Activated CD8-positive, alpha-beta memory T cell treated with anti-CD3 and anti-CD28 coated beads, Interleukin-2, amount 10 ng/mL, durations not matched to agents 7 days and 5 days (primary cell): ENCODE measurements at regions not wholly inside any gene's neighbourhood (a gene's known extent, or its start where the extent isn't known, plus 50 kb on each side); places are given as distances from the start of the nearest gene placed in this dataset.

ENCODE experiments used
- ATAC-seq: fragments of 150-1000 bp; cut with Tn5 transposase; one replicate; pipeline ENCODE4 v1.10.0; 2021; ENCODE audit warnings: moderate library complexity
- CTCF ChIA-PET: fragments of 350-600 bp; sonication (Branson Sonifier 250); formaldehyde crosslinking; loops from one replicate; lab custom pipeline; 2021; ENCODE audit warnings: antibody characterized with exemption; lab: Charles Lee
- DNase-seq: peaks from one replicate; pipeline ENCODE4 v3.0.0-alpha.2; 2020
- H3K27ac Mint-ChIP-seq: one replicate; pipeline ENCODE4 v1.8.0; 2021; ENCODE audit warnings: mild to moderate bottlenecking, mixed read lengths
- H3K27me3 Mint-ChIP-seq: one replicate; pipeline ENCODE4 v1.8.0; 2021; ENCODE audit warnings: mixed read lengths
- H3K36me3 Mint-ChIP-seq: one replicate; pipeline ENCODE4 v1.8.0; 2021; ENCODE audit warnings: mild to moderate bottlenecking, mixed read lengths
- H3K4me1 Mint-ChIP-seq: one replicate; pipeline ENCODE4 v1.8.0; 2021; ENCODE audit warnings: mixed read lengths
- H3K4me3 Mint-ChIP-seq: one replicate; pipeline ENCODE4 v1.8.0; 2021; ENCODE audit warnings: mild to moderate bottlenecking, moderate library complexity, mixed read lengths
- H3K9me3 Mint-ChIP-seq: one replicate; pipeline ENCODE4 v1.8.0; 2022; ENCODE audit warnings: low read depth, mixed read lengths

DNA sequence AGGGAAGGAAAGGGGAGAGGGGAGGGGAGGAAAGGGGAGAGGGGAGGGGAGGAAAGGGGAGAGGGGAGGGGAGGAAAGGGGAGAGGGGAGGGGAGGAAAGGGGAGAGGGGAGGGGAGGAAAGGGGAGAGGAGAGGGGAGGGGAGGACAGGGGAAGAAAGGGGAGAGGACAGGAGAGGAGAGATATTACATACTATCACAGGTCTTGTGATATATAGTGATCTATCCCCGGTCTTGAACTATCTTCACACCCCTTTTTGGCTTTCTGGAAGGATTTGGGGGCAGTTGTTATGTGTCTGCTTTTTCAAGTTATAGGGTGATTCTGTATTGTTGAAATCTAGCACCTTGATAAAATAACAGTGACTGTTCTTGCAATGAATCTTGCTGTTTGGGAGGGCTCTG lies 92.1 kb upstream of the ID2 start:
- ATAC-seq: no peak
- H3K4me1 Mint-ChIP-seq: peaks cover 31% of the 10 kb centered on the region
- no peaks in the 10 kb centered on the region for H3K36me3 Mint-ChIP-seq
- no peak overlapping the region for H3K27ac Mint-ChIP-seq
- H3K9me3 Mint-ChIP-seq: no peaks in the 10 kb centered on the region
- DNase-seq: no peak
- no peak overlapping the region for H3K4me3 Mint-ChIP-seq
- H3K27me3 Mint-ChIP-seq: peaks cover 39% of the 10 kb centered on the region
- CTCF ChIA-PET: no interaction called here

DNA sequence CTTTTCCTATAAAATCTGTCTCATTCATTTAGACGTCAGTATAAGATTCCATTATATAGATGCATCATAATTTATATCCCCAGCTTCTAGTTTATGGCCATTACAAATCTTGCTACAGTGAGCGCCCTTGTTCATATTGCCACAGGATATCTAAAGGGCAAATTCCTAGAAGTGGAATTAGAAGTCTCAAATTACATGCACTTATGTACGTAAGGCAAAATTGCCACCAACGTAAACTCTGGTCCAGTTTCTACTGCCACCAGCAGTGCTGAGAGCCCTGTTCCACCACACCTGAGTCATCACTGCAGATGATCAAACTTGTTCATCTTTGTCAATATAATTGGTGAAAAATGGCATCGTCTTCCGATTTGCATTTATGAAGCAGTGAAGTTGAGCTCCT lies 90.9 kb upstream of the ID2 start:
- CTCF ChIA-PET: no interaction called here
- H3K4me1 Mint-ChIP-seq: peaks cover 24% of the 10 kb centered on the region
- no peak for DNase-seq
- no peak overlapping the region for H3K4me3 Mint-ChIP-seq
- peaks cover 39% of the 10 kb centered on the region for H3K27me3 Mint-ChIP-seq
- ATAC-seq: no peak
- no peaks in the 10 kb centered on the region for H3K36me3 Mint-ChIP-seq
- H3K9me3 Mint-ChIP-seq: no peaks in the 10 kb centered on the region
- H3K27ac Mint-ChIP-seq: no peak overlapping the region

DNA sequence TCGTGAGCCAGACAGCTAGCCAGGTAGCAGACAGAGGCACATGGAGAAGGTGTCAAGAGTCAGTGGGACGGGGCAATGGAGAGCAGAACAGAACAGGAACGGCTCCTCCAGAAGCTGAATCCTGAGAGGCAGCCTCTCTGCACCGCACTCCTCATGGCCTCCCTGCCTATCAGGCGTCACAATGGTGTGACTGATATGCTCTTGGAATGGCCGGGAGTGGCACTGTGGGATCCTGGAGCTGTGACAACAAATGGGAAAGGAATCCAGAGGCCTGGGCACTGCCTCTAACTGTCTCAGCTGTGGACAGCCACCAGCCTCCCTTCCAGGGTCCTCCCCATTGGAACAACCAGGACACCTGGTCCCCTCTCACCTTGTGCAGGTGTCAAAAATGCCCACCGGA lies 89.1 kb upstream of the ID2 start:
- peaks cover 13% of the 10 kb centered on the region for H3K4me1 Mint-ChIP-seq
- H3K9me3 Mint-ChIP-seq: no peaks in the 10 kb centered on the region
- H3K4me3 Mint-ChIP-seq: no peak overlapping the region
- no peak for ATAC-seq
- CTCF ChIA-PET: no interaction called here
- no peak overlapping the region for H3K27ac Mint-ChIP-seq
- H3K27me3 Mint-ChIP-seq: peaks cover 36% of the 10 kb centered on the region
- H3K36me3 Mint-ChIP-seq: no peaks in the 10 kb centered on the region
- DNase-seq: no peak

DNA sequence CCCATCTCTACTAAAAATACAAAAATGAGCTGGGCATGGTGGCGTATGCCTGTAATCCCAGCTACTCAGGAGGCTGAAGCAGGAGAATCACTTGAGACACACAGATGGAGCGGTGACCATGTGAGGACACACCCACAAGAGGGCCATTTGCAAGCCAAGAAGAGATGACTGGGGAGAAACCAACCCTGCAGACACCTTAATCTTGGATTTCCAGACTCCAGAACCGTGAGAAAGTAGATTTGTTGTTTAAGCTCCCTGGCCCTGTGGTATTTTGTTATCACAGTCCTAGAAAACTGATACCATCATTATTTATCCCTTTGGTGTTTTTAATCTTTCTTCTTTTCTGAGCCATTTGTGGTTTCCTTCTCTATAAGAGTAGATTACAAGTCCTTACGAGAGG lies 88.6 kb upstream of the ID2 start:
- Mint-ChIP-seq H3K4me1 (peaks cover 8% of the 10 kb centered on the region), H3K9me3 (no peaks in the 10 kb centered on the region), H3K4me3 (no peak overlapping the region), H3K27ac (no peak overlapping the region), H3K27me3 (peaks cover 35% of the 10 kb centered on the region), H3K36me3 (no peaks in the 10 kb centered on the region)
- ATAC-seq (no peak), DNase-seq (no peak)
- CTCF ChIA-PET: no interaction called here

DNA sequence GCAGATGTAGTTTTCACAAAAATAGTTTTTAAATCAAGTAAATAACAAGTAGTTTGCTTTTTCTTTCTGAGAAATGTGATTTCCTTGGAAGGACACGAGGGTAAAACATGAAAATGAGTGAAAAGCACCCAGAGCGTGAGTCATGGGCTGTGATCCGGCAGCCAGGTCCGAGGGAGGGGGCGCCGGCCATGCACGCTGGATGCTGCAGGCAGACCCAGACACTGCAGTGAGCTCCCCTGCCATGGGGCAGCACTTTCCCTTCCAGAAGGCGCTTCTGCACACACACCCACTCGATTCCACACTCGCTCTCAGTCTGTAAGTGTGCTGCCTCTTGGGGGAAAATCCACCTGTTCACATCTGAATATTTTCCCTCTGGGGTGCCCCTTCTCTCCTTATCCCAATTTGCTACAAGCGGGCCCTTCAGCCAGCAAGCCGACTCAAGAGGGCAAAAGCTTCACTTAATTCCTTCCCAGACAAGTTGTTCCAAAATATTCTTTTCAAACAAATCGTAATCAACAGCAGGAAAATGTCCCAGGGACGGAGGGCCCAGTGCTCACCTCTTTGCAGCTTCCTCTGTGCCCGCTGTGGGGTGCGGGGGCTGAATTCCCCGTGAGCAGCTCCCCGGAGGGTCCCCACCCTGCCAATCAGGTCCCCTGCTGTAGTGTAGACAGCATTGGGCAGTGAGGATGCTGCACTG lies 87.0 kb upstream of the ID2 start:
- Mint-ChIP-seq H3K9me3 (no peaks in the 10 kb centered on the region), H3K27me3 (peaks cover 28% of the 10 kb centered on the region), H3K36me3 (no peaks in the 10 kb centered on the region), H3K4me1 (no peaks in the 10 kb centered on the region), H3K4me3 (no peak overlapping the region), H3K27ac (no peak overlapping the region)
- DNase-seq: no peak
- CTCF ChIA-PET: interaction anchor here (0.9 kb wide), 1 partner anchor 10 kb away, joined by 3 read pairs; no protein-coding TSS in a partner anchor
- no peak for ATAC-seq

DNA sequence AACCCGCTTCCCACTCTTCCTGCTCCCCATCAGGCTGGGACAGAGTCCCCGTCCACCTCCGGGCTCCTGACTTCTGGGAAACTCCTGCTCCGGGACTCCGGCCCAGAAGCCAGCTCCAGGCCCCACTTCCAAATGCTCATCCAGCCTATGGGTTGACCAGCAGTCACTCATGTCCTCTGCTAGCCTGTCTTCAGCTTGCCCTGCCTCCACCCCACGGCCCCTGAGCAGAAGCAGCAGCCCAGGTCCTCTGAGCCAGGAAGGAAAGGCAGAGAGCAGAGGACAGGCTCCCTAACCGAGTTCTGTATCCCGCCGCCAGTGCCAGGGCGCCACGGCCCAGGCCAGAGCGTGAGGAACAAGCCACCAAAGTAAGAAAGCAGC lies 86.4 kb upstream of the ID2 start:
- Mint-ChIP-seq H3K27me3 (peaks cover 24% of the 10 kb centered on the region), H3K9me3 (no peaks in the 10 kb centered on the region), H3K27ac (no peak overlapping the region), H3K4me3 (no peak overlapping the region), H3K4me1 (no peaks in the 10 kb centered on the region), H3K36me3 (no peaks in the 10 kb centered on the region)
- CTCF ChIA-PET: no interaction called here
- ATAC-seq (no peak), DNase-seq (no peak)

DNA sequence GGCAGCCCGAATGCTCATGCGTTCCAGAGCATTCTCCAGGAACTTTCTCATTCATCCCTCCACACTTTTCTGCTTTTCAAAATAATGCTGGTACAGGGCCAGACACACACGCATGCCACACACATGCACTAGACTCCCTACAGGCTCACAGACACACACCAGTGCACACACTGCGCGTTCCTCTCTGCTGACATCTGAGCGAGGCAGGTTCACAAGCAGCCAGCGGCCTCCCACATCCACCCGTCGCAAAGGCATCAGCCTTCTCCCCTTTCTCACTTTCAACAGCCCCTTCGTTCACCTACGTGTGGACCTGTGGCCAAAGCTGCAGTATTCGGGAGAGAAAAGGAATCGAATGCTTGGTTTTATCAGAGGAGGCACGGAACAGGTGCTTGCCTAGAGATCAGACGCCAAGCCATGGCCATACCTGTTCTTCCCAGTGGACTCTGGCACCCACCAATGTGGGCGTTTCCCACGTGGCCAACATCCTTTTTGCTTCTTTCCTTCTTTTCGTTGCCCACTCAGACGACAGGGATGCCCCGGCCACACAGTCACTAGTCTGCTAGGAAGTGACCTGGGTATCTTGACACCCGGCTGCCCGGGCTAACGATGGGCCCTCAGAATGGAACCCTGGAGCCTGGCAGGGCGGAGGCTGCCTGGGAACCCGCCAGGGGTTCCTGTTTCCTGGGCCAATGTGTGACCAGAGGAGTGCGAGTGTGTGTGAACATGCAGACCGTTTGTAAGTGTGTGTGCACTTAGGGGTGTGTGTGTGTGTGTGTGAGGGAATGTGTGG lies 85.8 kb upstream of the ID2 start:
- Mint-ChIP-seq H3K4me3 (no peak overlapping the region), H3K36me3 (no peaks in the 10 kb centered on the region), H3K9me3 (no peaks in the 10 kb centered on the region), H3K27me3 (peaks cover 20% of the 10 kb centered on the region), H3K4me1 (no peaks in the 10 kb centered on the region), H3K27ac (no peak overlapping the region)
- DNase-seq: no peak
- no peak for ATAC-seq
- CTCF ChIA-PET: no interaction called here

DNA sequence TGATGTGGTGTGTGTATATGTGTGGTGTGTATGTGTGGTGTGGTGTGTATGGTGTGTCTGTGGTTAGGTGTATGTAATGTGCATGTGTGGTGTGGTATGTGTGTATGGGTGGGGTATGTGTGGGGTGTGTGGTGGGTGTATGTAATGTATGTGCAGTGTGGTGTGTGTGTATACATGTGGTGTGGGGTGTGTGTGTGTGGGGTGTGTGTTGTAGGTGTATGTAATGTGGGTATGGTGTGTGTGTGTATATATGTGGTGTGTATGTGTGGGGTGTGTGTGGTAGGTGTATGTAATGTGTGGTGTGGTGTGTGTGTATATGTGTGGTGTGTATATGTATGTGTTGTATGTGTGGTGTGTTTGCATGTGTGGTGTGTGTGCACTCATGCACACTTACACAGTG lies 84.8 kb upstream of the ID2 start:
- Mint-ChIP-seq H3K9me3 (no peaks in the 10 kb centered on the region), H3K4me3 (no peak overlapping the region), H3K27me3 (peaks cover 10% of the 10 kb centered on the region), H3K27ac (no peak overlapping the region), H3K4me1 (no peaks in the 10 kb centered on the region), H3K36me3 (no peaks in the 10 kb centered on the region)
- DNase-seq (no peak), ATAC-seq (no peak)
- CTCF ChIA-PET: no interaction called here

DNA sequence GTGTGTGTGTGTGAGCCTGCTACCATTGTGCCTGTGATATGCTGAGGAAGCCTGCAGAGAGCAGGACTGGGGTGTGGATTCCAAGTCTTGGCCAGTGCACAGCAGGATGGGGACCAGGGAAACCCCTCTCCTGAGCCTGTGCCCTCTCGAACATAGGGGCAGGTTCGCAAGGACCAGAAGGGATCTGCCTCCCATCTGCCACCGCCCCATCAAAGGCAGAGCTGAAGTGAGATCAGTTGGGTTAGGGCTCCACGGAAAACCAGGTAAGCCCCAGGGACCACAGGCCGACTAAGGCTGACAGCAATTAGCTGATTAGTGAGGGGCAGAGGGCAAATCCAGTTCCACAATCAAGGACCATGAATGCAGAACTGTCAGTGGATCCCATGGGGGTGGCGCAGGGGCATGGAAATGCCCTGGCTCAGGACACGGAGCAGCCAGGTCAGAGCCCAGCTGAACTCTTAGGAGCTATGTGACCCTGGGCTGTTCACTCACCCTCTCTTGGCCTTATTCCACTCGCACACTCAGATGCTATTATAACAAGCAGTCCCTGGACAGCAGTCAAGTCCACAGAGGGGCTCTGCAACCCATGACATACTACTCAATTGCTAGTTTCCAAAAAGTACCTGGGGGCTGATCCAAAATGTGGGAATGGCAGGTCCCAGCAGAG lies 84.2 kb upstream of the ID2 start:
- H3K9me3 Mint-ChIP-seq: no peaks in the 10 kb centered on the region

DNA sequence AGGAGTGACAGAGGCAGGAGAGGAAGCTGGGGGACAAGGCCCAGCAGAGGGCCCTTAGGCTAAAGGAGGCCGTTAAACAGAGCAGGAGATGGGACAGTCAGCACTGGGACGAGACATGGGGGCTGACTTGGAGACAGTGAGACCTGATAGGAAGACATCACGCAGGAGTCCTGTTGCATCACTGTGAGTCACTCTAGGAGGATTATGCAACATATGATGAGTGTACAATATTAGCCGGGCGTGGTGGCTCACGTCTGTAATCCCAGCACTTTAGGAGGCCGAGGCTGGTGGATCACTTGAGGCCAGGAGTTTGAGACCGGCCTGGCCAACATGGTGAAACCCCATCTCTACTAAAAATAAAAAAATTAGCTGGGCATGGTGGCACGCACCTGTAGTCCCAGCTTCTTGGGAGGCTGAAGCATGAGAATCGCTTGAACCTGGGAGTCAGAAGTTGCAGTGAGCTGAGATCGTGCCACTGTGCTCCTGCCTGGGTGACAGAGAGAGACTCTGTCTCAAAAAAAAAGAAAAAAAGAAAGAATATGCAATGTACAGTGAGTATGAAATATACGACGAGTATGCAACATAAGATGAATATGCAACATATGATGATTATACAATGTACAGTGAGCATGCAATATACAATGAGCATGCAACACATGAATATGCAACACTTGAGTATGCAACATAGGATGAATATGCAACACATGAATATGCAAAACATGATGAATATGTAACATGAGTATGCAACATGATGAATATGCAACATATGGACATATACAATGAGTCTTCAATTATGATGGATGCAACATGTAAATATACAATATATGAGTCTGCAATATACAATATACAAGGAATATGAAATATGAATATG lies 83.3 kb upstream of the ID2 start:
- no peaks in the 10 kb centered on the region for H3K36me3 Mint-ChIP-seq
- peaks cover 5% of the 10 kb centered on the region for H3K27me3 Mint-ChIP-seq
- no peak overlapping the region for H3K27ac Mint-ChIP-seq
- CTCF ChIA-PET: no interaction called here
- H3K4me1 Mint-ChIP-seq: no peaks in the 10 kb centered on the region
- H3K4me3 Mint-ChIP-seq: no peak overlapping the region
- H3K9me3 Mint-ChIP-seq: no peaks in the 10 kb centered on the region
- ATAC-seq: no peak
- no peak for DNase-seq

More for the DNA sequence above, 84.2 kb upstream of the ID2 start:
- Mint-ChIP-seq H3K4me1 (no peaks in the 10 kb centered on the region), H3K27me3 (peaks cover 5% of the 10 kb centered on the region), H3K4me3 (no peak overlapping the region), H3K36me3 (no peaks in the 10 kb centered on the region), H3K27ac (no peak overlapping the region)
- ATAC-seq (no peak), DNase-seq (no peak)
- CTCF ChIA-PET: no interaction called here

DNA sequence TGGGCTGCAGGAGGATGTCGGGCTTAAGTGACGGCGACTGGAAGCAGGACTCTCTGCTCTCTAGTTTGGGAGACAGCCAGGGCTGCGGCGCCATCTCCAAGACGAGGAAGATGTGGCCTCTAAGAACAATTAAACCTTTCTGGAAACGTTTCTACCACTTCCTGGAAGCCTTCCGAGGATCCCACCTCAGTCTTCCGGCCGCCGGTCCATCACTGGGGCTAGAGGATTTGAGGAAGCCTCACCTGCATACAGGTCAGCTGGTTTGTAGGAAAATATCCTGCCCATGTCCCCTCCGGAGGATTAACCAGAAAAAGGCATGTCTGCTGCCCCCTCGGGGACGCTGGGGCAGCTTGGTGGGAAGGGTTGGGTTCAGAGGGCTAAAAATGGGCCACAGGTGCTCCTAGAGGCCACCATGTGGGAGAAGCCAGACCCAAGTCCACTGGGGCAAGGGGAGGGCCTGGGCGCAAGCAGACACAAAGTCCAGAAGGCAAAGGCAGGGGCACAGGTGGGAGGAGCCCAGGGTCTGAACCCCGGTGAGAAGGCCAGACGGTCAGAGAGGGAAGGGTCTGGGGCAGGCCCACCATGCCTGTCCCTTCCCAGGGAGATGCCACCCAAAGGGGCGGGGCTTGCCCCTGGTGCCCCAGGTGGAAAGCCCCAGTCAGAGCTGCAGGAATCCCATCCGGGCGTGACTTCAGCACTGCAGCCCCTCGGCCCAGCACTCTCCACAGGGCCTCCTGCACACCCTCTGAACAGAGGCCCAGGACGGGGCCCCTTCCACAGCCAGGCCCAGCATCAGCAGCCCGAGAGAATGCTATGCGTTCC lies 82.2 kb upstream of the ID2 start:
- no peak for DNase-seq
- H3K27ac Mint-ChIP-seq: no peak overlapping the region
- H3K4me1 Mint-ChIP-seq: no peaks in the 10 kb centered on the region
- no peak for ATAC-seq
- peaks cover 1% of the 10 kb centered on the region for H3K36me3 Mint-ChIP-seq
- H3K9me3 Mint-ChIP-seq: no peaks in the 10 kb centered on the region
- H3K27me3 Mint-ChIP-seq: no peaks in the 10 kb centered on the region
- H3K4me3 Mint-ChIP-seq: no peak overlapping the region
- CTCF ChIA-PET: no interaction called here

DNA sequence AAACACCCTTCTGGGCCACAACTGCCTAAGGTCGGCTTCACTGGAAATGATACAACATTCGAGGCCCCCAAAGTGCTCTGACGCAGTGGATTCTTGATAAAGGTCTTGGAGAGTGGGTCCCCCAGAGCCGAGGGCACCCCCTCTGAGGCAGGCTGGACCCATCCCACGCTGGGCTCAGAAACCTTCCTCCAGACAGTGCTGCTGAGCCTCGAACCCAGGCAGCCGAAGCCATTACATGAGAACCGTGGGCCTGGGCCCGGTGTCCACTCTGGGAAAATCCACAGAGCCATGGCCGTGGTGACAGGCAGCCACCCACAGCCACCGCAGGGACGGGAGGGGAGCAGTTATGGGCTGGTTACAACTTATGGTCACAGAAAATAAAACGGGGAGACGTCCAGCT lies 81.4 kb upstream of the ID2 start:
- no peak overlapping the region for H3K27ac Mint-ChIP-seq
- no peaks in the 10 kb centered on the region for H3K27me3 Mint-ChIP-seq
- H3K4me1 Mint-ChIP-seq: no peaks in the 10 kb centered on the region
- H3K36me3 Mint-ChIP-seq: peaks cover 1% of the 10 kb centered on the region
- no peaks in the 10 kb centered on the region for H3K9me3 Mint-ChIP-seq
- DNase-seq (no peak), ATAC-seq (no peak)
- CTCF ChIA-PET: no interaction called here
- H3K4me3 Mint-ChIP-seq: no peak overlapping the region

DNA sequence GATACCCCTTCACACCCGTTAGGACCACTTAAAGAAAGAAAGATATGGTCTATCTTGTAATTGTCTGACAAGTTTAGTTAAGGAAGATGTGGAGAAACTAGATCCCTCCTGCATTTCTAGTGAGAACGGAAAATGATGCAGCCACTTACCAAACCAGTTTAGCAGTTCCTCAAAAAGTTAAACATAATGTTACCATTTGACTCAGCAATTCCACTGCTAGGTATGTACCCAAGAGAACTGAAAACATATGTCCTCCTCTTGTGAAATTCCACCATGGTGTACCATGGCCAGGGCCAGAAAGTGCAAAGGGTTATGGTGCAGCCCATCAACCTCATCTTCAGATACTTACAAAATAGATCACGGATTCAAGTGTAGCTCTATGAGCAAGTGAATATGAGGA lies 79.0 kb upstream of the ID2 start:
- Mint-ChIP-seq H3K27ac (no peak overlapping the region), H3K36me3 (peaks cover 1% of the 10 kb centered on the region), H3K4me3 (no peak overlapping the region), H3K4me1 (peaks cover 21% of the 10 kb centered on the region), H3K9me3 (no peaks in the 10 kb centered on the region), H3K27me3 (no peaks in the 10 kb centered on the region)
- DNase-seq (no peak), ATAC-seq (no peak)
- CTCF ChIA-PET: no interaction called here
